HG03175 (cell line): ENCODE measurements at regions not wholly inside any gene's neighbourhood (a gene's known extent, or its start where the extent isn't known, plus 50 kb on each side); places are given as distances from the start of the nearest gene placed in this dataset.
"Not testable (repeated sequence)": the region's sequence is repeated elsewhere in the genome, so short reads cannot be mapped to it uniquely, and the experiment has no call there.

ENCODE experiments used
- ATAC-seq: cut with Tn5 transposase; IDR thresholded peaks from one replicate; pipeline ENCODE4 v1.9.1; 2021; ENCODE audit warnings: mild to moderate bottlenecking, moderate library complexity; ENCODE audit not compliant: unreplicated experiment

GRCh38 chr14:49250109-49250508, 336.1 kb downstream of the RPS29 start:
- ATAC-seq: no peak

GRCh38 chr14:49249022-49249421, 337.2 kb downstream of the RPS29 start:
- no peak for ATAC-seq

- ATAC-seq: not testable (repeated sequence)
Measured at GRCh38 chr14:49243777-49244176, 342.4 kb downstream of the RPS29 start.

- no peak for ATAC-seq
Measured at GRCh38 chr14:49240383-49240782, 345.8 kb downstream of the RPS29 start.

- no peak for ATAC-seq
Measured at GRCh38 chr14:49228552-49228951, 357.6 kb downstream of the RPS29 start.

GRCh38 chr14:49221316-49221715, 364.9 kb downstream of the RPS29 start:
- no peak for ATAC-seq

- ATAC-seq: no peak
Measured at GRCh38 chr14:49220492-49220891, 365.7 kb downstream of the RPS29 start.

- ATAC-seq: no peak
Measured at GRCh38 chr14:49218436-49219092, 367.6 kb downstream of the RPS29 start.

- ATAC-seq: no peak
Measured at GRCh38 chr14:49212721-49213120, 373.5 kb downstream of the RPS29 start.

GRCh38 chr14:49209416-49209815, 376.8 kb downstream of the RPS29 start:
- ATAC-seq: no peak

GRCh38 chr14:49206828-49207227, 379.4 kb downstream of the RPS29 start:
- no peak for ATAC-seq

- ATAC-seq: no peak
Measured at GRCh38 chr14:49203676-49204075, 382.5 kb downstream of the RPS29 start.

- no peak for ATAC-seq
Measured at GRCh38 chr14:49199159-49199558, 387.0 kb downstream of the RPS29 start.

- ATAC-seq: no peak
Measured at GRCh38 chr14:49196327-49196726, 389.9 kb downstream of the RPS29 start.

- ATAC-seq: no peak
Measured at GRCh38 chr14:49194067-49194466, 392.1 kb downstream of the RPS29 start.

GRCh38 chr14:49193332-49194065, 392.7 kb downstream of the RPS29 start:
- peak; percentile 85 for ATAC-seq

- ATAC-seq: no peak
Measured at GRCh38 chr14:49191380-49191779, 394.8 kb downstream of the RPS29 start.

GRCh38 chr14:49189375-49189774, 396.8 kb downstream of the RPS29 start:
- no peak for ATAC-seq

GRCh38 chr14:49187799-49188198, 398.4 kb downstream of the RPS29 start:
- ATAC-seq: no peak

- peak; percentile 98 for ATAC-seq
Measured at GRCh38 chr14:49173765-49174373, 412.3 kb downstream of the RPS29 start.

- ATAC-seq: no peak
Measured at GRCh38 chr14:49164074-49164473, 422.1 kb downstream of the RPS29 start.

GRCh38 chr14:49160983-49161382, 425.2 kb downstream of the RPS29 start:
- no peak for ATAC-seq
